ENCODE measurements at regions not wholly inside any gene's neighbourhood (a gene's known extent, or its start where the extent isn't known, plus 50 kb on each side); places are given as distances from the start of the nearest gene placed in this dataset.

DNA sequence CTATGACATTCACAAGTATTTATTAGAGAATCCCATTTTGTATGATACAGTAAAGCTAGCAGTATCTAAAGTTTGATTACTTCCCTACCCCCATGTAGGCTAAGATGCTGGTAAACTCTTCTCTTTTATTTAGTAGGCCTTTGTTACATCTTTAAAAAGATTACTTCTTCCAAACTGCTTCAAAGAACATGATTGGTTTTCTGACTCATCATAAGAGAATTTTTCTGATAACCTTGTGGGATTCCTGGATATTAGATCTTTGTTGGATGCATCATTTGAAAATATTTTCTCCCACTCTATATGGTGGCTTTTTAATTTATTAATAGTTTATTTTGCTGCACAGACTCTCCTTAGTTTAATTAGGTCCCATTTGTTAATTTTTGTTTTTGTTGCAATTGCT, 898.3 kb upstream of the ADGRB3 start:
- BruUV-seq (replicated peaks): no TSS peak
- TF ChIP-seq, protein P1, sequence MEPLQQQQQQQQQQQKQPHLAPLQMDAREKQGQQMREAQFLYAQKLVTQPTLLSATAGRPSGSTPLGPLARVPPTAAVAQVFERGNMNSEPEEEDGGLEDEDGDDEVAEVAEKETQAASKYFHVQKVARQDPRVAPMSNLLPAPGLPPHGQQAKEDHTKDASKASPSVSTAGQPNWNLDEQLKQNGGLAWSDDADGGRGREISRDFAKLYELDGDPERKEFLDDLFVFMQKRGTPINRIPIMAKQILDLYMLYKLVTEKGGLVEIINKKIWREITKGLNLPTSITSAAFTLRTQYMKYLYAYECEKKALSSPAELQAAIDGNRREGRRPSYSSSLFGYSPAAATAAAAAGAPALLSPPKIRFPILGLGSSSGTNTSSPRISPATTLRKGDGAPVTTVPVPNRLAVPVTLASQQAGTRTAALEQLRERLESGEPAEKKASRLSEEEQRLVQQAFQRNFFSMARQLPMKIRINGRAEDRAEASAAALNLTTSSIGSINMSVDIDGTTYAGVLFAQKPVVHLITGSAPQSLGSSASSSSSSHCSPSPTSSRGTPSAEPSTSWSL (CRISPR knock-in tag; IDR thresholded peaks at IDR 0.05; ENCODE audit: borderline replicate concordance): no peak
- no peak for TF ChIP-seq ZNF778 (CRISPR knock-in tag; IDR thresholded peaks at IDR 0.05)
- TF ChIP-seq, protein P2, sequence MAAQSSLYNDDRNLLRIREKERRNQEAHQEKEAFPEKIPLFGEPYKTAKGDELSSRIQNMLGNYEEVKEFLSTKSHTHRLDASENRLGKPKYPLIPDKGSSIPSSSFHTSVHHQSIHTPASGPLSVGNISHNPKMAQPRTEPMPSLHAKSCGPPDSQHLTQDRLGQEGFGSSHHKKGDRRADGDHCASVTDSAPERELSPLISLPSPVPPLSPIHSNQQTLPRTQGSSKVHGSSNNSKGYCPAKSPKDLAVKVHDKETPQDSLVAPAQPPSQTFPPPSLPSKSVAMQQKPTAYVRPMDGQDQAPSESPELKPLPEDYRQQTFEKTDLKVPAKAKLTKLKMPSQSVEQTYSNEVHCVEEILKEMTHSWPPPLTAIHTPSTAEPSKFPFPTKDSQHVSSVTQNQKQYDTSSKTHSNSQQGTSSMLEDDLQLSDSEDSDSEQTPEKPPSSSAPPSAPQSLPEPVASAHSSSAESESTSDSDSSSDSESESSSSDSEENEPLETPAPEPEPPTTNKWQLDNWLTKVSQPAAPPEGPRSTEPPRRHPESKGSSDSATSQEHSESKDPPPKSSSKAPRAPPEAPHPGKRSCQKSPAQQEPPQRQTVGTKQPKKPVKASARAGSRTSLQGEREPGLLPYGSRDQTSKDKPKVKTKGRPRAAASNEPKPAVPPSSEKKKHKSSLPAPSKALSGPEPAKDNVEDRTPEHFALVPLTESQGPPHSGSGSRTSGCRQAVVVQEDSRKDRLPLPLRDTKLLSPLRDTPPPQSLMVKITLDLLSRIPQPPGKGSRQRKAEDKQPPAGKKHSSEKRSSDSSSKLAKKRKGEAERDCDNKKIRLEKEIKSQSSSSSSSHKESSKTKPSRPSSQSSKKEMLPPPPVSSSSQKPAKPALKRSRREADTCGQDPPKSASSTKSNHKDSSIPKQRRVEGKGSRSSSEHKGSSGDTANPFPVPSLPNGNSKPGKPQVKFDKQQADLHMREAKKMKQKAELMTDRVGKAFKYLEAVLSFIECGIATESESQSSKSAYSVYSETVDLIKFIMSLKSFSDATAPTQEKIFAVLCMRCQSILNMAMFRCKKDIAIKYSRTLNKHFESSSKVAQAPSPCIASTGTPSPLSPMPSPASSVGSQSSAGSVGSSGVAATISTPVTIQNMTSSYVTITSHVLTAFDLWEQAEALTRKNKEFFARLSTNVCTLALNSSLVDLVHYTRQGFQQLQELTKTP (IDR thresholded peaks at IDR 0.05; ENCODE audit: low read depth in 1 of 2, partially characterized antibody in 2 of 2): no peak
- no peak for TF ChIP-seq CBFA2T2 (conservative IDR thresholded peaks at IDR 0.05)
- TF ChIP-seq HMGN3 (IDR thresholded peaks at IDR 0.05; ENCODE audit: borderline replicate concordance, extremely low read depth, insufficient read length, low read depth, low read length): no peak
- H3K9me3 ChIP-seq (replicated peaks; ENCODE audit: control insufficient read depth, insufficient read depth, low read depth, low read length): no peaks in the 10 kb centered on the region
- no peaks in the 10 kb centered on the region for H3K36me3 ChIP-seq (ENCODE audit: control insufficient read depth, insufficient read depth, low read length)
- H3K4me3 ChIP-seq: no peak overlapping the region
- H3K9me1 ChIP-seq (ENCODE audit: control insufficient read depth, insufficient read depth, low read length): no peaks in the 10 kb centered on the region
- FAIRE-seq: no peak
- no peak for ATAC-seq
- no peak overlapping the region for H3K9ac ChIP-seq (ENCODE audit: insufficient read depth in 1 of 2, low read depth in 2 of 2, low read length in 2 of 2)
- no peak overlapping the region for H3K4me2 ChIP-seq (ENCODE audit: insufficient read depth, low read length)
- in situ Hi-C loops (cut with MboI) (no loop called here), intact Hi-C loops (cut with micrococcal nuclease) (no loop called here)
- no peaks in the 10 kb centered on the region for H3K79me2 ChIP-seq (ENCODE audit: control insufficient read depth, insufficient read depth, low read length)
- ChIA-PET POLR2A (no interaction called here), CTCF (ENCODE audit: low intra/inter-chr PET ratio) (no interaction called here)
- H3K4me1 ChIP-seq (replicated peaks in 1 of 2; ENCODE audit: control insufficient read depth in 2 of 2, insufficient read depth in 2 of 2, low read length in 2 of 2): no peaks in the 10 kb centered on the region
- H3K27me3 ChIP-seq (ENCODE audit: control insufficient read depth in 2 of 2, insufficient read depth in 2 of 2, low read length in 2 of 2): no peaks in the 10 kb centered on the region
- no peak for DNase-seq (ENCODE audit: extremely low read depth in 1 of 4, low spot score in 3 of 4)
- H3K27ac ChIP-seq (ENCODE audit: extremely low read depth, low read depth, low read length): no peak overlapping the region
- no peak overlapping the region for H2AFZ ChIP-seq (ENCODE audit: low read depth, low read length)
- no peaks in the 10 kb centered on the region for H4K20me1 ChIP-seq (replicated peaks; ENCODE audit: control insufficient read depth, insufficient read depth, low read length)

Data from K562 (cell line).